ENCODE measurements at regions not wholly inside any gene's neighbourhood (a gene's known extent, or its start where the extent isn't known, plus 50 kb on each side); places are given as distances from the start of the nearest gene placed in this dataset.

- no peak overlapping the region for H3K4me3 Mint-ChIP-seq
- no peaks in the 10 kb centered on the region for H3K4me1 Mint-ChIP-seq
- no peaks in the 10 kb centered on the region for H3K36me3 Mint-ChIP-seq
- peaks cover 5 to 43% (median 14%) of the 10 kb centered on the region in 6 donors for H3K9me3 Mint-ChIP-seq
- DNase-seq = no peak
- H3K27ac Mint-ChIP-seq = no peak overlapping the region
- peaks cover 0 to 3% (median 0%) of the 10 kb centered on the region in 3 donors for H3K27me3 Mint-ChIP-seq (ENCODE audit: low read depth in 3 of 3)
Observed at GRCh38 chr3:116586285-116586944, 123.2 kb upstream of the TUSC7 start.

- peaks cover 0 to 3% (median 0%) of the 10 kb centered on the region in 3 donors for H3K27me3 Mint-ChIP-seq (ENCODE audit: low read depth in 3 of 3)
- H3K4me3 Mint-ChIP-seq = no peak overlapping the region
- no peaks in the 10 kb centered on the region for H3K4me1 Mint-ChIP-seq
- no peaks in the 10 kb centered on the region for H3K36me3 Mint-ChIP-seq
- H3K9me3 Mint-ChIP-seq = peaks cover 4 to 43% (median 12%) of the 10 kb centered on the region in 6 donors
- no peak overlapping the region for H3K27ac Mint-ChIP-seq
- no peak for DNase-seq
Observed at GRCh38 chr3:116591236-116591635, 118.3 kb upstream of the TUSC7 start.

GRCh38 chr3:116601206-116601605, 108.4 kb upstream of the TUSC7 start:
- no peaks in the 10 kb centered on the region for H3K36me3 Mint-ChIP-seq
- H3K4me3 Mint-ChIP-seq = no peak overlapping the region
- H3K27me3 Mint-ChIP-seq (ENCODE audit: low read depth in 3 of 3) = no peaks in the 10 kb centered on the region
- no peak for DNase-seq
- peaks cover 7 to 19% (median 12%) of the 10 kb centered on the region in 6 donors for H3K9me3 Mint-ChIP-seq
- no peak overlapping the region for H3K27ac Mint-ChIP-seq
- no peaks in the 10 kb centered on the region for H3K4me1 Mint-ChIP-seq

GRCh38 chr3:116607205-116607604, 102.4 kb upstream of the TUSC7 start:
- Mint-ChIP-seq H3K27ac (no peak overlapping the region), H3K9me3 (peaks cover 8 to 40% (median 25%) of the 10 kb centered on the region in 6 donors), H3K36me3 (peaks cover 0 to 5% (median 0%) of the 10 kb centered on the region in 3 donors), H3K4me3 (no peak overlapping the region), H3K4me1 (no peaks in the 10 kb centered on the region), H3K27me3 (ENCODE audit: low read depth in 3 of 3) (peaks cover 0 to 2% (median 0%) of the 10 kb centered on the region in 3 donors)
- DNase-seq = no peak

- Mint-ChIP-seq H3K4me3 (no peak overlapping the region), H3K27me3 (ENCODE audit: low read depth in 3 of 3) (peaks cover 0 to 2% (median 0%) of the 10 kb centered on the region in 3 donors), H3K27ac (no peak overlapping the region), H3K9me3 (peaks cover 9 to 37% (median 22%) of the 10 kb centered on the region in 6 donors), H3K4me1 (no peaks in the 10 kb centered on the region), H3K36me3 (peaks cover 0 to 5% (median 0%) of the 10 kb centered on the region in 3 donors)
- DNase-seq = no peak
Observed at GRCh38 chr3:116610124-116610523, 99.5 kb upstream of the TUSC7 start.

- Mint-ChIP-seq H3K27ac (no peak overlapping the region), H3K4me1 (no peaks in the 10 kb centered on the region), H3K27me3 (ENCODE audit: low read depth in 3 of 3) (no peaks in the 10 kb centered on the region), H3K36me3 (no peaks in the 10 kb centered on the region), H3K4me3 (no peak overlapping the region), H3K9me3 (peaks cover 9 to 33% (median 18%) of the 10 kb centered on the region in 6 donors)
- no peak for DNase-seq
Observed at GRCh38 chr3:116614795-116615362, 94.7 kb upstream of the TUSC7 start.

GRCh38 chr3:116618138-116618537, 91.4 kb upstream of the TUSC7 start:
- H3K27me3 Mint-ChIP-seq (ENCODE audit: low read depth in 3 of 3) = no peaks in the 10 kb centered on the region
- no peaks in the 10 kb centered on the region for H3K4me1 Mint-ChIP-seq
- H3K4me3 Mint-ChIP-seq = no peak overlapping the region
- DNase-seq = no peak
- H3K27ac Mint-ChIP-seq = no peak overlapping the region
- H3K9me3 Mint-ChIP-seq = peaks cover 2 to 32% (median 20%) of the 10 kb centered on the region in 6 donors
- H3K36me3 Mint-ChIP-seq = no peaks in the 10 kb centered on the region

- Mint-ChIP-seq H3K9me3 (peaks cover 2 to 37% (median 20%) of the 10 kb centered on the region in 6 donors), H3K36me3 (no peaks in the 10 kb centered on the region), H3K4me1 (no peaks in the 10 kb centered on the region), H3K27me3 (ENCODE audit: low read depth in 3 of 3) (peaks cover 0 to under 1% (median 0%) of the 10 kb centered on the region in 3 donors), H3K4me3 (no peak overlapping the region), H3K27ac (no peak overlapping the region)
- no peak for DNase-seq
Observed at GRCh38 chr3:116618930-116619329, 90.6 kb upstream of the TUSC7 start.

GRCh38 chr3:116630494-116630893, 79.1 kb upstream of the TUSC7 start:
- no peak for DNase-seq
- Mint-ChIP-seq H3K9me3 (peaks cover 15 to 44% (median 23%) of the 10 kb centered on the region in 6 donors), H3K27me3 (ENCODE audit: low read depth in 3 of 3) (peaks cover 0 to 2% (median 2%) of the 10 kb centered on the region in 3 donors), H3K27ac (no peak overlapping the region), H3K36me3 (peaks cover 0 to 3% (median 0%) of the 10 kb centered on the region in 3 donors), H3K4me1 (no peaks in the 10 kb centered on the region), H3K4me3 (no peak overlapping the region)

GRCh38 chr3:116639641-116640040, 69.9 kb upstream of the TUSC7 start:
- Mint-ChIP-seq H3K4me1 (no peaks in the 10 kb centered on the region), H3K9me3 (peaks cover 2 to 28% (median 9%) of the 10 kb centered on the region in 6 donors)
- no peak for DNase-seq

GRCh38 chr3:116640109-116640508, 69.5 kb upstream of the TUSC7 start:
- DNase-seq = no peak
- Mint-ChIP-seq H3K27me3 (ENCODE audit: low read depth in 3 of 3) (peaks cover 0 to 3% (median 2%) of the 10 kb centered on the region in 3 donors), H3K36me3 (no peaks in the 10 kb centered on the region), H3K9me3 (peaks cover 2 to 28% (median 9%) of the 10 kb centered on the region in 6 donors), H3K27ac (no peak overlapping the region), H3K4me3 (no peak overlapping the region), H3K4me1 (no peaks in the 10 kb centered on the region)

More at GRCh38 chr3:116639641-116640040, 69.9 kb upstream of the TUSC7 start:
- Mint-ChIP-seq H3K27me3 (ENCODE audit: low read depth in 3 of 3) (peaks cover 0 to 3% (median 2%) of the 10 kb centered on the region in 3 donors), H3K27ac (no peak overlapping the region), H3K4me3 (no peak overlapping the region), H3K36me3 (no peaks in the 10 kb centered on the region)

- H3K27ac Mint-ChIP-seq = no peak overlapping the region
- peaks cover 0 to 6% (median 2%) of the 10 kb centered on the region in 3 donors for H3K27me3 Mint-ChIP-seq (ENCODE audit: low read depth in 3 of 3)
- no peaks in the 10 kb centered on the region for H3K4me1 Mint-ChIP-seq
- no peak overlapping the region for H3K4me3 Mint-ChIP-seq
- no peak for DNase-seq
- H3K9me3 Mint-ChIP-seq = peaks cover 3 to 29% (median 6%) of the 10 kb centered on the region in 6 donors
- no peaks in the 10 kb centered on the region for H3K36me3 Mint-ChIP-seq
Observed at GRCh38 chr3:116643001-116643400, 66.6 kb upstream of the TUSC7 start.

- Mint-ChIP-seq H3K4me3 (no peak overlapping the region), H3K27me3 (ENCODE audit: low read depth in 3 of 3) (peaks cover 0 to 3% (median 2%) of the 10 kb centered on the region in 3 donors), H3K27ac (no peak overlapping the region), H3K36me3 (no peaks in the 10 kb centered on the region), H3K9me3 (peaks cover 0 to 28% (median 12%) of the 10 kb centered on the region in 6 donors), H3K4me1 (no peaks in the 10 kb centered on the region)
- no peak for DNase-seq
Observed at GRCh38 chr3:116647996-116648395, 61.6 kb upstream of the TUSC7 start.
